Thoracic aorta (tissue), 2 donors: ENCODE measurements at regions not wholly inside any gene's neighbourhood (a gene's known extent, or its start where the extent isn't known, plus 50 kb on each side); places are given as distances from the start of the nearest gene placed in this dataset.

ENCODE experiments used
- ATAC-seq: fragments of 150-250 bp; one replicate; pipeline ENCODE4 v1.8.0; 2017; ENCODE audit warnings: low read depth; ENCODE audit not compliant: insufficient number of reproducible peaks, low FRiP score
- DNase-seq: peaks from one replicate; pipeline ENCODE4 v3.0.0-alpha.2; 2020; ENCODE audit warnings: low spot score
- H3K27ac ChIP-seq, 2 donors: fragments of 200-600 bp; sonication (generic); 1 replicate in 1 of 2; 2 replicates in 1 of 2; pipeline ENCODE4 v1.5.1; 2016; ENCODE audit warnings: mild to moderate bottlenecking in 2 of 2, moderate library complexity in 2 of 2
- H3K27me3 ChIP-seq: fragments of 200-600 bp; sonication (generic); replicated peaks from 2 replicates; pipeline ENCODE4 v1.6.0; 2016; ENCODE audit warnings: mild to moderate bottlenecking; ENCODE audit not compliant: insufficient read depth
- H3K36me3 ChIP-seq: fragments of 200-600 bp; sonication (generic); one replicate; pipeline ENCODE4 v1.5.1; 2016
- H3K4me1 ChIP-seq, 2 donors: fragments of 200-600 bp; sonication (generic); 1 replicate in 1 of 2; 2 replicates in 1 of 2; pipeline versions ENCODE4 v1.5.1 to v1.6.0; 2016; ENCODE audit warnings: low read depth in 2 of 2, mild to moderate bottlenecking in 1 of 2; ENCODE audit not compliant: control insufficient read depth in 1 of 2
- H3K4me3 ChIP-seq: fragments of 200-600 bp; sonication (generic); 2 replicates; pipeline ENCODE4 v1.5.1; 2016; ENCODE audit warnings: mild to moderate bottlenecking
- H3K9me3 ChIP-seq: fragments of 200-600 bp; sonication (generic); 2 replicates; pipeline ENCODE4 v1.5.1; 2016
- TF ChIP-seq, protein P1 (sequence below): fragments of 200-600 bp; sonication (generic); IDR thresholded peaks from one replicate; pipeline ENCODE4 v1.5.1; 2019; ENCODE audit warnings: antibody characterized with exemption

DNA sequence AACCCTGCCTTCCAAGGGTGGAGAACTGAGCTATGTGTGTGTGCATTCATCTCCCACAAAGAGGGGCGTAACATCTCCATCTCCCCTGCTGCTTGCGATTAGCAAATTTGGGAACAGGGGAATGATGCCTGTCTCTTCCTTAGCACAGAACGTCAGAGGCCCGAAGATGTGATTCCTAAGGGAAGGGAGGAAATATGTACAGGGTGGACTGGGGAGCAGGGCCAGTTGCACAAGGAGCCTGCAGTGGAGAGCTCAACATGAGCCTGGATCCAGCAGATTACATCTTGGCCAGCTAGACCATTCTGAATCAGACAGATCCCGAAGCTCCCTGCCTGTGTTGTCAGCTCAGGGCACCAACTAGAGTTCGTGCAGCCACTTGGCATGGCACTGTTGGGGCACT is 118.1 kb downstream of the NGF start:
- no peaks in the 10 kb centered on the region for H3K27me3 ChIP-seq
- H3K36me3 ChIP-seq, result no peaks in the 10 kb centered on the region
- H3K4me3 ChIP-seq, result no peak overlapping the region
- ATAC-seq, result no peak
- H3K9me3 ChIP-seq, result no peaks in the 10 kb centered on the region
- TF ChIP-seq, protein P1, sequence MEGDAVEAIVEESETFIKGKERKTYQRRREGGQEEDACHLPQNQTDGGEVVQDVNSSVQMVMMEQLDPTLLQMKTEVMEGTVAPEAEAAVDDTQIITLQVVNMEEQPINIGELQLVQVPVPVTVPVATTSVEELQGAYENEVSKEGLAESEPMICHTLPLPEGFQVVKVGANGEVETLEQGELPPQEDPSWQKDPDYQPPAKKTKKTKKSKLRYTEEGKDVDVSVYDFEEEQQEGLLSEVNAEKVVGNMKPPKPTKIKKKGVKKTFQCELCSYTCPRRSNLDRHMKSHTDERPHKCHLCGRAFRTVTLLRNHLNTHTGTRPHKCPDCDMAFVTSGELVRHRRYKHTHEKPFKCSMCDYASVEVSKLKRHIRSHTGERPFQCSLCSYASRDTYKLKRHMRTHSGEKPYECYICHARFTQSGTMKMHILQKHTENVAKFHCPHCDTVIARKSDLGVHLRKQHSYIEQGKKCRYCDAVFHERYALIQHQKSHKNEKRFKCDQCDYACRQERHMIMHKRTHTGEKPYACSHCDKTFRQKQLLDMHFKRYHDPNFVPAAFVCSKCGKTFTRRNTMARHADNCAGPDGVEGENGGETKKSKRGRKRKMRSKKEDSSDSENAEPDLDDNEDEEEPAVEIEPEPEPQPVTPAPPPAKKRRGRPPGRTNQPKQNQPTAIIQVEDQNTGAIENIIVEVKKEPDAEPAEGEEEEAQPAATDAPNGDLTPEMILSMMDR, result no peak
- no peak overlapping the region for H3K27ac ChIP-seq
- DNase-seq, result no peak
- H3K4me1 ChIP-seq, result no peaks in the 10 kb centered on the region

DNA sequence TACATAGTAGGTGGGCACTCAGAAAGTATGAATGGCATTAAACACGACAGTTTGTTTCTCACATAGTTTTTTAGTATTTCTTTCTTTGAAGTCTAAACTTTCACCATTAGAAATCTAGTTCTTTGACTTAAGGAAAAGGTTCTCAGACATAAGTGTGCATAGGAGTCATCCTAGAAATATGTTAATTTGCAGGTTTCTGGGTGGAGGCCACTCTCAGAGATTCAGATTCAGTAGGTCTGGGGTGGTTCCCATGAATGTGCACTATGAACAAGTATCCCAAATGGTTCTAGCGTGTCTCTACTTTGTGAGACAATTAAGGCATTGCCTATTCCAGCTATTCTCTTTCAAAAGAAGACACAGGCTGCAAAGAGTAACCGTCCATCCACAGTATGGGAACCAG is 119.3 kb downstream of the NGF start:
- no peaks in the 10 kb centered on the region for H3K36me3 ChIP-seq
- no peak for DNase-seq
- no peaks in the 10 kb centered on the region for H3K9me3 ChIP-seq
- H3K27ac ChIP-seq, result no peak overlapping the region
- no peak overlapping the region for H3K4me3 ChIP-seq
- ATAC-seq, result no peak
- H3K4me1 ChIP-seq, result no peaks in the 10 kb centered on the region
- TF ChIP-seq, protein P1, result no peak
- H3K27me3 ChIP-seq, result no peaks in the 10 kb centered on the region

DNA sequence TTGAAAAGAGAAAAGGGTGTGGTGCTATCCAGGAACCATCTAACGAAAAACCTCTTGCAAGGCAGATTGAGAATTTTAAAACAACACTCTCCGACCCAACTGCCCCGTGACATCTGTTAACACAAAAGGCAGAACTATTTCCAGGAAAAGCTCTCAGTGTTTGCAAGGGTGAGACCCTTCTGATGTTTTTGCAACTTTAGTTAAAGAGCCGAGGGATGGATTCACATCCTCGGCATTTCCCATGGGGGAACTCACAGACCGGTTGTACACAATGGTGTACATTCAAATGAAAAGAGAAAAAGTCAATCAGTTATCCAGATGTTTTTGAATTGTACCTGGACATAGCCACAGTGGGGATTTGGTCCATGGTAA is 120.0 kb downstream of the NGF start:
- TF ChIP-seq, protein P1, result no peak
- no peak for DNase-seq
- Histone ChIP-seq H3K4me3 (no peak overlapping the region), H3K27ac (no peak overlapping the region), H3K36me3 (no peaks in the 10 kb centered on the region), H3K4me1 (no peaks in the 10 kb centered on the region), H3K27me3 (no peaks in the 10 kb centered on the region), H3K9me3 (no peaks in the 10 kb centered on the region)
- ATAC-seq, result no peak

DNA sequence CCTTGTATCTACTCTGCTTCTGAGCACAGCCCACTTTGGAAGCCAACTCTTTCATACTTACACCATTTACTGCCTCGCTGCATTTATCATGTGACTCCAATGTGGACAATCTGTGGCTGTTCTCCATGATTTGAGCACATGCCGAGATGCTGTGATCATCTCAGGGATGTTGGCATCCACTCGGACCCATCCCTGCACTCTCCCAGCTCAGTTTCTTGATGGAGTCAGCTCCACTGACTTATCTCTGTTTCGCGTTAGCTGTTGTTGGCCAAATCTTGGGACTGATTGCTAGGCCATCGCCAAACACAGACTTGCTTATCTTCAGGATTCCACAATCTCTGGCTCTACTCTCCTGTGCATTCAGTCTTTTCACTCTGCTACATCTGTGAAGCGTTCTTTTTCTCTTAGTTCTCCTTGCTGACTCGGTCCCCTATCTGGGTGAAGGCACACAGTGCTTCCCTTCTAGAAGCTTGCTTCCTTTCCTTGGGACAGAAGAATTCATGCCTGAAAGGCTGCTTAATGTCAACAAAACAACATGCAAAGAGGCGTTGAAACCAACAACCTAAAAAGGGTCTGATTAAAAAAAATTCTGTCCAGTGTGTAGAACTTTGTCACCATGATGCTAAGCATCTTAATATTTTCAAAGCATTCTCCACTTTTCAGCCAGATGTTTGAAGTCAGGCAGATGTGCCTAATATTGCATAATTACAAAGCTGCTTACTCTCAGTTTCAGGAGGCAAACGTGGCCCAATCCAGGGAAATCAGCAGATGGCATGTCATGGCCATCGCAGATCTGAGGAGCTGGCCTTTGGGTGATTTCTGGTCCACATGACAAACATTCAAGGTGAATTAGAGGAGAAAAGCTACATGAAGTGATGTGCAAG is 120.7 kb downstream of the NGF start:
- Histone ChIP-seq H3K27me3 (no peaks in the 10 kb centered on the region), H3K4me3 (no peak overlapping the region), H3K9me3 (no peaks in the 10 kb centered on the region), H3K4me1 (no peaks in the 10 kb centered on the region), H3K36me3 (no peaks in the 10 kb centered on the region), H3K27ac (no peak overlapping the region)
- no peak for DNase-seq
- TF ChIP-seq, protein P1, result no peak
- no peak for ATAC-seq

DNA sequence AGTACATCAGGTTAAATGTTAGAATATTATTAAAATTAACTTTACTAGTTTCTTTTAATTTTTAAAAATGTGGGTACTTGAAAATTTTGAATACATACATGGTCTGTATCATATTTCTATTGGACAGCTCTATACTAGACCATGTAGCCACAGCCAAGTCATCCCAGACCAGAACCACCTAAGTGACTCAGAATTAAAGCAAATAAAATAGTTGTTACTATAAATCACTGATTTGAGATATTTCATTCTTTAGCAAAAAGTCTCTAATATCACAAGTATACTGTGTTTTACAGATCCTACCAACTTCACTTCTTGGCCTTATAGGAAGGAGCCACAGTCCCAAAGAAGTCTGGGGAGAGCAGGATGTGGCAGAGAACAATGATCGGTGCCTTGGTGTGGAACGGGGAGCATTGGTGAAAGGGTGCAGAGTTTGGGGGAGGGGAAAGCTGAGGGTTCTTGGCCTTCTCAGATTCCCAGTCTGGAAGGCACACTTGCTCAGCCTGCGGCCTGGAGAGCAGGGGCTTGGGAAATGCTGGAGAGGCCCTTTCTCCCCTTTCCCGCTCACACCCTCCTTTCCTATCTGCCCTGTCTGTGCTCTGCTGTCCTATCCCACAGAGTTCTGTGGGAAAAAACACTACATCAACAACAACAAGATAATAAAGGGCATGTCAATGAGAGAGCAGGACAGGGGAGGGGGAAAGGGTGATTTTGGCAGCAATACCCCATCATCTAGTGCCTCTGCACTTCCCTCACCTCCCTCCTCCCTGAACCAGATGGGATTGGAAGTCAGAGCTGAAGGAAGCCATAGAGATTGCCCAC is 122.1 kb downstream of the NGF start:
- Histone ChIP-seq H3K9me3 (no peaks in the 10 kb centered on the region), H3K4me1 (peaks cover 0 to 10% of the 10 kb centered on the region in 2 donors), H3K27me3 (no peaks in the 10 kb centered on the region), H3K27ac (no peak overlapping the region), H3K4me3 (no peak overlapping the region), H3K36me3 (no peaks in the 10 kb centered on the region)
- TF ChIP-seq, protein P1, result no peak
- ATAC-seq (no peak), DNase-seq (no peak)
